CD4-positive, alpha-beta T cell (primary cell): ENCODE measurements at regions not wholly inside any gene's neighbourhood (a gene's known extent, or its start where the extent isn't known, plus 50 kb on each side); places are given as distances from the start of the nearest gene placed in this dataset.

ENCODE experiments used
- ATAC-seq: fragments of 200-7000 bp; cut with Tn5 transposase; one replicate; pipeline ENCODE4 v1.10.0; 2022; ENCODE audit warnings: mild to moderate bottlenecking; ENCODE audit not compliant: poor library complexity
- CTCF ChIA-PET: fragments of 350-600 bp; sonication (Branson Sonifier 250); formaldehyde crosslinking; loops from one replicate; lab custom pipeline; 2021; ENCODE audit warnings: antibody characterized with exemption, inconsistent platforms; lab: Charles Lee
- POLR2A ChIA-PET: fragments of 350-600 bp; sonication (Branson Sonifier 250); formaldehyde crosslinking; loops from one replicate; lab custom pipeline; 2021; ENCODE audit warnings: antibody characterized with exemption, inconsistent platforms; lab: Charles Lee
- DNase-seq, 14 experiments: peaks; one replicate each; pipeline ENCODE4 v3.0.0-alpha.2; 2013 to 2020; ENCODE audit warnings: mixed read lengths in 2 of 14
- H3K27ac ChIP-seq, 2 donors: one replicate each; pipeline versions ENCODE4 v1.5.1 to v1.7.0; 2013; ENCODE audit warnings: low read length in 2 of 2, low read depth in 1 of 2, mild to moderate bottlenecking in 1 of 2
- H3K27me3 ChIP-seq, 2 experiments: 1 replicate in 1 of 2; 2 replicates in 1 of 2; pipeline versions ENCODE4 v1.6.1 to v1.7.0; 2013; ENCODE audit warnings: low read length in 2 of 2, control low read depth in 1 of 2, mild to moderate bottlenecking in 1 of 2, moderate library complexity in 1 of 2; ENCODE audit not compliant: insufficient read depth in 2 of 2, control insufficient read depth in 1 of 2
- H3K36me3 ChIP-seq: one replicate; pipeline ENCODE4 v1.6.1; 2013; ENCODE audit warnings: low read length, control low read depth; ENCODE audit not compliant: insufficient read depth
- H3K4me1 ChIP-seq: one replicate; pipeline ENCODE4 v1.6.1; 2013; ENCODE audit warnings: low read length, control low read depth; ENCODE audit not compliant: insufficient read depth
- H3K4me3 ChIP-seq: one replicate; pipeline ENCODE4 v1.5.1; 2013; ENCODE audit warnings: mild to moderate bottlenecking, low read length, moderate library complexity
- H3K9me3 ChIP-seq, 2 experiments: 1 replicate in 1 of 2; 2 replicates in 1 of 2; pipeline versions ENCODE4 v1.6.1 to v1.7.0; 2013; ENCODE audit warnings: low read length in 2 of 2, mild to moderate bottlenecking in 2 of 2, control low read depth in 1 of 2, moderate library complexity in 1 of 2; ENCODE audit not compliant: control insufficient read depth in 1 of 2, insufficient read depth in 1 of 2
- H3K27ac Mint-ChIP-seq: one replicate; pipeline ENCODE4 v1.8.0; 2020; ENCODE audit warnings: mixed read lengths
- H3K27me3 Mint-ChIP-seq: one replicate; pipeline ENCODE4 v1.8.0; 2021; ENCODE audit warnings: mixed read lengths
- H3K36me3 Mint-ChIP-seq: one replicate; pipeline ENCODE4 v1.8.0; 2021; ENCODE audit warnings: low read depth, mixed read lengths
- H3K4me1 Mint-ChIP-seq: one replicate; pipeline ENCODE4 v1.8.0; 2021; ENCODE audit warnings: low read depth, mixed read lengths
- H3K4me3 Mint-ChIP-seq: one replicate; pipeline ENCODE4 v1.8.0; 2020; ENCODE audit warnings: mild to moderate bottlenecking, mixed read lengths
- H3K9me3 Mint-ChIP-seq: one replicate; pipeline ENCODE4 v1.8.0; 2020; ENCODE audit warnings: mixed read lengths
- CTCF ChIP-seq: fragments of 200-600 bp; IDR thresholded peaks from one replicate; pipeline ENCODE4 v1.8.0; 2022; ENCODE audit warnings: antibody characterized with exemption, mild to moderate bottlenecking
- intact Hi-C, 2 experiments: fragments of 100-400 bp; cut with DNase I in 1 of 2; cut with micrococcal nuclease in 1 of 2; formaldehyde crosslinking; loops; one replicate each; pipeline versions ENCODE4 v1.15.1 to v1.9.0; 2023 to 2025; cut with DNase I, micrococcal nuclease

GRCh38 chr6:91080871-91081270 is 494.0 kb upstream of the MAP3K7 start:
- no peak for TF ChIP-seq CTCF
- DNase-seq, result no peak
- Mint-ChIP-seq H3K27ac (no peak overlapping the region), H3K36me3 (no peaks in the 10 kb centered on the region), H3K9me3 (no peaks in the 10 kb centered on the region), H3K4me3 (no peak overlapping the region), H3K4me1 (no peaks in the 10 kb centered on the region), H3K27me3 (no peaks in the 10 kb centered on the region)
- no peaks in the 10 kb centered on the region for H3K4me1 ChIP-seq
- ChIA-PET CTCF (no interaction called here), POLR2A (no interaction called here)
- intact Hi-C loops, result no loop called here
- peaks cover 0 to 3% of the 10 kb centered on the region in 2 experiments for H3K9me3 ChIP-seq
- H3K36me3 ChIP-seq, result no peaks in the 10 kb centered on the region
- no peak overlapping the region for H3K4me3 ChIP-seq
- H3K27ac ChIP-seq, result no peak overlapping the region
- H3K27me3 ChIP-seq, result no peaks in the 10 kb centered on the region
- ATAC-seq, result no peak

GRCh38 chr6:91079969-91080368 is 493.1 kb upstream of the MAP3K7 start:
- Histone ChIP-seq H3K9me3 (peaks cover 0 to 3% of the 10 kb centered on the region in 2 experiments), H3K4me1 (no peaks in the 10 kb centered on the region), H3K4me3 (no peak overlapping the region), H3K27me3 (no peaks in the 10 kb centered on the region), H3K27ac (no peak overlapping the region), H3K36me3 (no peaks in the 10 kb centered on the region)
- CTCF ChIA-PET, result no interaction called here
- ATAC-seq, result no peak
- no peaks in the 10 kb centered on the region for H3K4me1 Mint-ChIP-seq
- no peaks in the 10 kb centered on the region for H3K36me3 Mint-ChIP-seq
- intact Hi-C loops, result no loop called here
- DNase-seq, result no peak
- no peak overlapping the region for H3K4me3 Mint-ChIP-seq
- POLR2A ChIA-PET, result no interaction called here
- TF ChIP-seq CTCF, result no peak
- no peak overlapping the region for H3K27ac Mint-ChIP-seq
- H3K9me3 Mint-ChIP-seq, result no peaks in the 10 kb centered on the region
- no peaks in the 10 kb centered on the region for H3K27me3 Mint-ChIP-seq

GRCh38 chr6:91075244-91075976 is 488.5 kb upstream of the MAP3K7 start:
- POLR2A ChIA-PET, result no interaction called here

More at GRCh38 chr6:91075244-91075976, 488.5 kb upstream of the MAP3K7 start:
- CTCF ChIA-PET, result interaction anchor here (0.6 kb wide), 1 partner anchor 14 kb away, joined by 3 read pairs; no protein-coding TSS in a partner anchor
- no peaks in the 10 kb centered on the region for H3K4me1 ChIP-seq
- no peak for TF ChIP-seq CTCF
- H3K36me3 ChIP-seq, result no peaks in the 10 kb centered on the region
- Mint-ChIP-seq H3K4me1 (no peaks in the 10 kb centered on the region), H3K27me3 (no peaks in the 10 kb centered on the region), H3K4me3 (no peak overlapping the region), H3K9me3 (no peaks in the 10 kb centered on the region), H3K27ac (no peak overlapping the region), H3K36me3 (no peaks in the 10 kb centered on the region)
- ATAC-seq, result no peak
- no peak overlapping the region for H3K4me3 ChIP-seq
- no peaks in the 10 kb centered on the region for H3K27me3 ChIP-seq
- H3K27ac ChIP-seq, result no peak overlapping the region
- DNase-seq, result no peak
- intact Hi-C loops, result no loop called here
- peaks cover 0 to 3% of the 10 kb centered on the region in 2 experiments for H3K9me3 ChIP-seq
